ENCODE measurements at regions not wholly inside any gene's neighbourhood (a gene's known extent, or its start where the extent isn't known, plus 50 kb on each side); places are given as distances from the start of the nearest gene placed in this dataset.

GRCh38 chr3:139746481-139746880 lies 68.7 kb upstream of the NMNAT3 start:
- H2BK5ac ChIP-seq (ENCODE audit: low read length): no peak overlapping the region
- H2BK120ac ChIP-seq (ENCODE audit: low read depth, low read length): no peak overlapping the region
- no peak overlapping the region for H2BK12ac ChIP-seq (ENCODE audit: low read length)
- no peak overlapping the region for H2AFZ ChIP-seq (ENCODE audit: low read length)
- no peaks in the 10 kb centered on the region for H3K27me3 ChIP-seq (ENCODE audit: control insufficient read depth in 3 of 3, insufficient read depth in 3 of 3, low read depth in 1 of 3, low read length in 3 of 3)
- H3K4me2 ChIP-seq (ENCODE audit: insufficient read depth, low read length, poor library complexity, severe bottlenecking): no peak overlapping the region
- H4K8ac ChIP-seq (ENCODE audit: low read depth, low read length): no peak overlapping the region
- no peak overlapping the region for H2BK15ac ChIP-seq (ENCODE audit: low read length)
- no peak overlapping the region for H4K91ac ChIP-seq (ENCODE audit: low read depth, low read length, poor library complexity)
- no peak overlapping the region for H3K4me3 ChIP-seq (ENCODE audit: low read length in 2 of 2)
- no peak overlapping the region for H3K4ac ChIP-seq (ENCODE audit: low read length)
- H3K79me1 ChIP-seq (ENCODE audit: low read depth, low read length): no peaks in the 10 kb centered on the region
- no peak overlapping the region for H3K23ac ChIP-seq (ENCODE audit: low read depth, low read length, poor library complexity)
- no peak overlapping the region for H3K14ac ChIP-seq (ENCODE audit: low read length)
- no peak overlapping the region for H3K9ac ChIP-seq (ENCODE audit: low read depth, low read length, poor library complexity)
- H3K4me1 ChIP-seq (ENCODE audit: control insufficient read depth in 2 of 2, insufficient read depth in 1 of 2, low read depth in 1 of 2, low read length in 2 of 2): no peaks in the 10 kb centered on the region
- no peaks in the 10 kb centered on the region for H3K36me3 ChIP-seq (replicated peaks in 1 of 2; ENCODE audit: control insufficient read depth in 2 of 2, insufficient read depth in 2 of 2, low read length in 2 of 2)
- H3K9me3 ChIP-seq (replicated peaks in 1 of 2; ENCODE audit: control insufficient read depth in 2 of 2, insufficient read depth in 1 of 2, low read depth in 1 of 2, low read length in 2 of 2): peaks cover 0 to 3% of the 10 kb centered on the region in 2 donors
- no peak overlapping the region for H2AK5ac ChIP-seq (ENCODE audit: low read depth, low read length)
- H3K18ac ChIP-seq (ENCODE audit: low read length): no peak overlapping the region
- H3K27ac ChIP-seq (replicated peaks; ENCODE audit: low read length): no peak overlapping the region
- no peak for DNase-seq (ENCODE audit: low spot score)

- H2AK5ac ChIP-seq (ENCODE audit: low read depth, low read length): no peak overlapping the region
Measured at GRCh38 chr3:139745831-139746230, 68.1 kb upstream of the NMNAT3 start.

GRCh38 chr3:139738697-139739096 lies 60.9 kb upstream of the NMNAT3 start:
- no peak overlapping the region for H4K8ac ChIP-seq (ENCODE audit: low read depth, low read length)
- no peaks in the 10 kb centered on the region for H3K27me3 ChIP-seq (ENCODE audit: control insufficient read depth in 3 of 3, insufficient read depth in 3 of 3, low read depth in 1 of 3, low read length in 3 of 3)
- no peaks in the 10 kb centered on the region for H3K79me1 ChIP-seq (ENCODE audit: low read depth, low read length)
- no peak overlapping the region for H2AK5ac ChIP-seq (ENCODE audit: low read depth, low read length)
- H2BK12ac ChIP-seq (ENCODE audit: low read length): no peak overlapping the region
- no CpG with 5 or more reads among the region's 3 CpGs for WGBS, 2 donors (ENCODE audit: extremely low coverage in 2 of 2, insufficient read length in 2 of 2, insufficient replicate concordance in 1 of 2)
- H3K9me3 ChIP-seq (replicated peaks in 1 of 2; ENCODE audit: control insufficient read depth in 2 of 2, insufficient read depth in 1 of 2, low read depth in 1 of 2, low read length in 2 of 2): no peaks in the 10 kb centered on the region
- no peaks in the 10 kb centered on the region for H3K36me3 ChIP-seq (replicated peaks in 1 of 2; ENCODE audit: control insufficient read depth in 2 of 2, insufficient read depth in 2 of 2, low read length in 2 of 2)
- H3K4me2 ChIP-seq (ENCODE audit: insufficient read depth, low read length, poor library complexity, severe bottlenecking): no peak overlapping the region
- H2BK5ac ChIP-seq (ENCODE audit: low read length): no peak overlapping the region
- H3K4me1 ChIP-seq (ENCODE audit: control insufficient read depth in 2 of 2, insufficient read depth in 1 of 2, low read depth in 1 of 2, low read length in 2 of 2): no peaks in the 10 kb centered on the region
- no peak overlapping the region for H3K14ac ChIP-seq (ENCODE audit: low read length)
- DNase-seq (ENCODE audit: low spot score): no peak
- no peak overlapping the region for H2BK120ac ChIP-seq (ENCODE audit: low read depth, low read length)
- H3K23ac ChIP-seq (ENCODE audit: low read depth, low read length, poor library complexity): no peak overlapping the region
- no peak overlapping the region for H3K27ac ChIP-seq (replicated peaks; ENCODE audit: low read length)
- H4K91ac ChIP-seq (ENCODE audit: low read depth, low read length, poor library complexity): no peak overlapping the region
- no peak overlapping the region for H2AFZ ChIP-seq (ENCODE audit: low read length)
- H3K18ac ChIP-seq (ENCODE audit: low read length): no peak overlapping the region
- no peak overlapping the region for H3K4me3 ChIP-seq (ENCODE audit: low read length in 2 of 2)
- no peak overlapping the region for H2BK15ac ChIP-seq (ENCODE audit: low read length)
- no peak overlapping the region for H3K4ac ChIP-seq (ENCODE audit: low read length)
- H3K9ac ChIP-seq (ENCODE audit: low read depth, low read length, poor library complexity): no peak overlapping the region

More at GRCh38 chr3:139745831-139746230, 68.1 kb upstream of the NMNAT3 start:
- DNase-seq (ENCODE audit: low spot score): no peak
- WGBS, 2 donors (ENCODE audit: extremely low coverage in 2 of 2, insufficient read length in 2 of 2, insufficient replicate concordance in 1 of 2): no CpG with 5 or more reads among the region's 4 CpGs
- Histone ChIP-seq H3K79me1 (ENCODE audit: low read depth, low read length) (no peaks in the 10 kb centered on the region), H3K36me3 (replicated peaks in 1 of 2; ENCODE audit: control insufficient read depth in 2 of 2, insufficient read depth in 2 of 2, low read length in 2 of 2) (no peaks in the 10 kb centered on the region), H2BK120ac (ENCODE audit: low read depth, low read length) (no peak overlapping the region), H2BK12ac (ENCODE audit: low read length) (no peak overlapping the region), H4K91ac (ENCODE audit: low read depth, low read length, poor library complexity) (no peak overlapping the region), H3K4me1 (ENCODE audit: control insufficient read depth in 2 of 2, insufficient read depth in 1 of 2, low read depth in 1 of 2, low read length in 2 of 2) (no peaks in the 10 kb centered on the region), H3K4me3 (ENCODE audit: low read length in 2 of 2) (no peak overlapping the region), H3K9me3 (replicated peaks in 1 of 2; ENCODE audit: control insufficient read depth in 2 of 2, insufficient read depth in 1 of 2, low read depth in 1 of 2, low read length in 2 of 2) (peaks cover 0 to 3% of the 10 kb centered on the region in 2 donors), H3K27me3 (ENCODE audit: control insufficient read depth in 3 of 3, insufficient read depth in 3 of 3, low read depth in 1 of 3, low read length in 3 of 3) (no peaks in the 10 kb centered on the region), H3K18ac (ENCODE audit: low read length) (no peak overlapping the region), H2BK15ac (ENCODE audit: low read length) (no peak overlapping the region), H3K27ac (replicated peaks; ENCODE audit: low read length) (no peak overlapping the region), H3K14ac (ENCODE audit: low read length) (no peak overlapping the region), H3K4ac (ENCODE audit: low read length) (no peak overlapping the region), H2BK5ac (ENCODE audit: low read length) (no peak overlapping the region), H3K9ac (ENCODE audit: low read depth, low read length, poor library complexity) (no peak overlapping the region), H4K8ac (ENCODE audit: low read depth, low read length) (no peak overlapping the region), H3K23ac (ENCODE audit: low read depth, low read length, poor library complexity) (no peak overlapping the region), H3K4me2 (ENCODE audit: insufficient read depth, low read length, poor library complexity, severe bottlenecking) (no peak overlapping the region), H2AFZ (ENCODE audit: low read length) (no peak overlapping the region)

GRCh38 chr3:139737682-139738361 lies 60.0 kb upstream of the NMNAT3 start:
- Histone ChIP-seq H3K27ac (replicated peaks; ENCODE audit: low read length) (no peak overlapping the region), H3K9ac (ENCODE audit: low read depth, low read length, poor library complexity) (no peak overlapping the region)
- no CpG with 5 or more reads among the region's 7 CpGs for WGBS, 2 donors (ENCODE audit: extremely low coverage in 2 of 2, insufficient read length in 2 of 2, insufficient replicate concordance in 1 of 2)

More at GRCh38 chr3:139737682-139738361, 60.0 kb upstream of the NMNAT3 start:
- Histone ChIP-seq H3K14ac (ENCODE audit: low read length) (no peak overlapping the region), H3K36me3 (replicated peaks in 1 of 2; ENCODE audit: control insufficient read depth in 2 of 2, insufficient read depth in 2 of 2, low read length in 2 of 2) (no peaks in the 10 kb centered on the region), H3K9me3 (replicated peaks in 1 of 2; ENCODE audit: control insufficient read depth in 2 of 2, insufficient read depth in 1 of 2, low read depth in 1 of 2, low read length in 2 of 2) (no peaks in the 10 kb centered on the region), H2AFZ (ENCODE audit: low read length) (no peak overlapping the region), H2BK15ac (ENCODE audit: low read length) (no peak overlapping the region), H2BK120ac (ENCODE audit: low read depth, low read length) (no peak overlapping the region), H2AK5ac (ENCODE audit: low read depth, low read length) (no peak overlapping the region), H3K27me3 (ENCODE audit: control insufficient read depth in 3 of 3, insufficient read depth in 3 of 3, low read depth in 1 of 3, low read length in 3 of 3) (no peaks in the 10 kb centered on the region), H3K79me1 (ENCODE audit: low read depth, low read length) (no peaks in the 10 kb centered on the region), H3K23ac (ENCODE audit: low read depth, low read length, poor library complexity) (no peak overlapping the region), H3K18ac (ENCODE audit: low read length) (peak overlapping the region; percentile 81), H2BK5ac (ENCODE audit: low read length) (no peak overlapping the region), H3K4me2 (ENCODE audit: insufficient read depth, low read length, poor library complexity, severe bottlenecking) (no peak overlapping the region), H2BK12ac (ENCODE audit: low read length) (no peak overlapping the region), H3K4me1 (ENCODE audit: control insufficient read depth in 2 of 2, insufficient read depth in 1 of 2, low read depth in 1 of 2, low read length in 2 of 2) (no peaks in the 10 kb centered on the region), H3K4ac (ENCODE audit: low read length) (no peak overlapping the region), H4K91ac (ENCODE audit: low read depth, low read length, poor library complexity) (no peak overlapping the region), H4K8ac (ENCODE audit: low read depth, low read length) (no peak overlapping the region), H3K4me3 (ENCODE audit: low read length in 2 of 2) (no peak overlapping the region)
- DNase-seq (ENCODE audit: low spot score): no peak
